AG04449 (cell line): ENCODE measurements at regions not wholly inside any gene's neighbourhood (a gene's known extent, or its start where the extent isn't known, plus 50 kb on each side); places are given as distances from the start of the nearest gene placed in this dataset.

Source experiments
- CTCF ChIA-PET: fragments of 350-600 bp; formaldehyde crosslinking; extraction: SDS; loops from one replicate; lab custom pipeline; 2021; ENCODE audit warnings: antibody characterized with exemption; lab: Yijun Ruan, JAX
- POLR2A ChIA-PET: fragments of 400-600, 350-600 bp; formaldehyde crosslinking; extraction: SDS; loops from one replicate; lab custom pipeline; 2020; ENCODE audit warnings: antibody characterized with exemption, inconsistent platforms; lab: Yijun Ruan, JAX
- DNase-seq: peaks from one replicate; pipeline ENCODE4 v3.0.0-alpha.2; 2010; ENCODE audit warnings: low read depth, low spot score
- H3K4me3 ChIP-seq: 2 replicates; pipeline ENCODE4 v1.5.1; 2011; ENCODE audit warnings: low read depth, mild to moderate bottlenecking, control low read depth, low read length
- CTCF ChIP-seq: IDR thresholded peaks from one replicate; pipeline ENCODE4 v1.5.1; 2011; ENCODE audit warnings: mild to moderate bottlenecking, moderate library complexity, low read length, control low read depth, inconsistent platforms; ENCODE audit not compliant: insufficient read depth; ENCODE audit errors: missing control alignments

- no peak overlapping the region for H3K4me3 ChIP-seq
- ChIA-PET CTCF (interaction anchor here (1.2 kb wide), 1 partner anchor 8 kb away, joined by 4 read pairs; no protein-coding TSS in a partner anchor), POLR2A (no interaction called here)
- TF ChIP-seq CTCF = no peak
- DNase-seq = no peak
Measured at GRCh38 chr2:12597610-12598009, 119.1 kb upstream of the TRIB2 start.

- CTCF ChIA-PET = no interaction called here
- POLR2A ChIA-PET = no interaction called here
- no peak for TF ChIP-seq CTCF
- H3K4me3 ChIP-seq = no peak overlapping the region
- DNase-seq = no peak
Measured at GRCh38 chr2:12602661-12603060, 114.1 kb upstream of the TRIB2 start.

GRCh38 chr2:12603781-12604295 lies 112.9 kb upstream of the TRIB2 start:
- no peak overlapping the region for H3K4me3 ChIP-seq
- no peak for TF ChIP-seq CTCF
- ChIA-PET CTCF (no interaction called here), POLR2A (interaction anchor here (0.6 kb wide), 1 partner anchor 276 kb away, joined by 3 read pairs; no protein-coding TSS in a partner anchor)
- DNase-seq = no peak

GRCh38 chr2:12604341-12604740 lies 112.4 kb upstream of the TRIB2 start:
- no peak for DNase-seq
- ChIA-PET POLR2A (no interaction called here), CTCF (no interaction called here)
- H3K4me3 ChIP-seq = no peak overlapping the region
- no peak for TF ChIP-seq CTCF

GRCh38 chr2:12605366-12605765 lies 111.4 kb upstream of the TRIB2 start:
- ChIA-PET CTCF (no interaction called here), POLR2A (interaction anchor here (0.6 kb wide), 1 partner anchor 671 kb away, joined by 3 read pairs; no protein-coding TSS in a partner anchor)
- TF ChIP-seq CTCF = no peak
- DNase-seq = no peak
- H3K4me3 ChIP-seq = no peak overlapping the region

- H3K4me3 ChIP-seq = no peak overlapping the region
- ChIA-PET CTCF (interaction anchor here (0.9 kb wide), 2 partner anchors 9 to 12 kb away, joined by 3 to 4 read pairs; no protein-coding TSS in a partner anchor), POLR2A (interaction anchor here (0.6 to 0.8 kb wide), 3 partner anchors 50 to 672 kb away, joined by 3 to 4 read pairs (median 3); no protein-coding TSS in a partner anchor)
- DNase-seq = no peak
- TF ChIP-seq CTCF = no peak
Measured at GRCh38 chr2:12605936-12606335, 110.8 kb upstream of the TRIB2 start.
